22Rv1 (cell line): ENCODE measurements at regions not wholly inside any gene's neighbourhood (a gene's known extent, or its start where the extent isn't known, plus 50 kb on each side); places are given as distances from the start of the nearest gene placed in this dataset.

Experiments
- ZFX ChIP-seq: fragments of 450-650 bp; IDR thresholded peaks from 2 replicates; pipeline ENCODE4 v1.6.1; 2017; ENCODE audit warnings: antibody characterized with exemption, borderline replicate concordance
- TF ChIP-seq, protein P1 (sequence below): fragments of 450-650 bp; IDR thresholded peaks from 2 replicates; pipeline ENCODE4 v1.5.1; 2017; ENCODE audit warnings: mild to moderate bottlenecking

DNA sequence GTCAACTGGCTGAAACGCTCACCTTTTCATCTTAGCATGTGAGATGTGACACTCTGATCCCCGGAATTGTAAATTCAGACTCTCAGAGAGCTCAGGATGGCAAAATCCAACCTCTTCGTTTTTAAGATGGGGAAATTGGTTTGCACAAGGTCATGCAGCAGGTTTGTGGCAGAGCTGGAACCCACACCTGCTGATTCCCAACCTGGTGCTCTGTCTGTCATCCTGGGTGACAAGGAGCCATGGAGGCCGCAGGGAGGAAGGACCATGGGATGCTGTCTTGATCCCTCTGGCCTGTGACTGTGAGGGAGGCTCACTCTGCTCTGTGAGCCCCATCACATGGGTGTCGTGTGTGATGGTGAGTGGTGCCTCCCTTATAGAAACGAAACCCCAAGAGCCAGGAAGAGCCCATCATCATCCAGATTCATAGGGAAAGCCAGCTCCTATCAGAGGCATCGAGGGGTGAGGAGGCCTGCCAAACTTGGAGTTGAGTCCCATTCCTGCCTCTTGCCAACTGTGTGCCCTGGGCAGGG lies 87.4 kb upstream of the SYT13 start:
- TF ChIP-seq, protein P1, sequence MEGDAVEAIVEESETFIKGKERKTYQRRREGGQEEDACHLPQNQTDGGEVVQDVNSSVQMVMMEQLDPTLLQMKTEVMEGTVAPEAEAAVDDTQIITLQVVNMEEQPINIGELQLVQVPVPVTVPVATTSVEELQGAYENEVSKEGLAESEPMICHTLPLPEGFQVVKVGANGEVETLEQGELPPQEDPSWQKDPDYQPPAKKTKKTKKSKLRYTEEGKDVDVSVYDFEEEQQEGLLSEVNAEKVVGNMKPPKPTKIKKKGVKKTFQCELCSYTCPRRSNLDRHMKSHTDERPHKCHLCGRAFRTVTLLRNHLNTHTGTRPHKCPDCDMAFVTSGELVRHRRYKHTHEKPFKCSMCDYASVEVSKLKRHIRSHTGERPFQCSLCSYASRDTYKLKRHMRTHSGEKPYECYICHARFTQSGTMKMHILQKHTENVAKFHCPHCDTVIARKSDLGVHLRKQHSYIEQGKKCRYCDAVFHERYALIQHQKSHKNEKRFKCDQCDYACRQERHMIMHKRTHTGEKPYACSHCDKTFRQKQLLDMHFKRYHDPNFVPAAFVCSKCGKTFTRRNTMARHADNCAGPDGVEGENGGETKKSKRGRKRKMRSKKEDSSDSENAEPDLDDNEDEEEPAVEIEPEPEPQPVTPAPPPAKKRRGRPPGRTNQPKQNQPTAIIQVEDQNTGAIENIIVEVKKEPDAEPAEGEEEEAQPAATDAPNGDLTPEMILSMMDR, result no peak
- TF ChIP-seq ZFX, result no peak
